Common myeloid progenitor, CD34-positive (primary cell): ENCODE measurements at regions not wholly inside any gene's neighbourhood (a gene's known extent, or its start where the extent isn't known, plus 50 kb on each side); places are given as distances from the start of the nearest gene placed in this dataset.
"Not testable (repeated sequence)": the region's sequence is repeated elsewhere in the genome, so short reads cannot be mapped to it uniquely, and the experiment has no call there.

Source experiments
- CTCF ChIA-PET: fragments of 350-600 bp; sonication (Branson Sonifier 250); formaldehyde crosslinking; loops from one replicate; lab custom pipeline; 2021; ENCODE audit warnings: antibody characterized with exemption; lab: Charles Lee
- POLR2A ChIA-PET: fragments of 350-600 bp; sonication (Branson Sonifier 250); formaldehyde crosslinking; loops from one replicate; lab custom pipeline; 2021; ENCODE audit warnings: antibody characterized with exemption; lab: Charles Lee
- DNase-seq, 3 donors: peaks; one replicate each; pipeline versions ENCODE4 v3.0.0 to v3.0.0-alpha.2; 2013
- H3K27ac ChIP-seq, 2 experiments: 1 replicate in 1 of 2; 2 replicates in 1 of 2; pipeline ENCODE4 v1.7.0; 2013; ENCODE audit warnings: inconsistent platforms in 2 of 2, low read length in 2 of 2, mild to moderate bottlenecking in 2 of 2, low read depth in 1 of 2, moderate library complexity in 1 of 2; ENCODE audit not compliant: severe bottlenecking in 2 of 2, insufficient read depth in 1 of 2, poor library complexity in 1 of 2
- H3K27me3 ChIP-seq, 5 experiments: replicated peaks in 2 of 5; 1 replicate in 3 of 5; 2 replicates in 2 of 5; pipeline versions ENCODE4 v1.6.1 to v1.7.0; 2013; ENCODE audit warnings: low read length in 4 of 5, mild to moderate bottlenecking in 2 of 5, moderate library complexity in 2 of 5, inconsistent platforms in 1 of 5; ENCODE audit not compliant: insufficient read depth in 5 of 5, control insufficient read depth in 4 of 5
- H3K36me3 ChIP-seq, 4 experiments: 1 replicate in 2 of 4; 2 replicates in 2 of 4; pipeline versions ENCODE4 v1.6.1 to v1.7.0; 2013; ENCODE audit warnings: low read length in 3 of 4, control low read depth in 1 of 4, mild to moderate bottlenecking in 1 of 4; ENCODE audit not compliant: control insufficient read depth in 4 of 4, insufficient read depth in 4 of 4
- H3K4me1 ChIP-seq, 4 experiments: 1 replicate in 3 of 4; 2 replicates in 1 of 4; pipeline versions ENCODE4 v1.6.1 to v1.7.1; 2013; ENCODE audit warnings: low read length in 3 of 4, mild to moderate bottlenecking in 3 of 4, control low read depth in 1 of 4, inconsistent platforms in 1 of 4, moderate library complexity in 1 of 4; ENCODE audit not compliant: control insufficient read depth in 4 of 4, insufficient read depth in 4 of 4; ENCODE audit errors: control extremely low read depth in 1 of 4
- H3K4me3 ChIP-seq, 7 experiments: 1 replicate in 4 of 7; 2 replicates in 3 of 7; pipeline versions ENCODE4 v1.5.1 to v1.7.0; 2013; ENCODE audit warnings: mild to moderate bottlenecking in 7 of 7, low read length in 6 of 7, moderate library complexity in 6 of 7, inconsistent platforms in 2 of 7, low read depth in 2 of 7, control low read depth in 1 of 7; ENCODE audit not compliant: insufficient read depth in 4 of 7, control insufficient read depth in 1 of 7; ENCODE audit errors: extremely low read depth in 1 of 7
- H3K9me3 ChIP-seq, 5 experiments: 1 replicate in 4 of 5; 2 replicates in 1 of 5; pipeline versions ENCODE4 v1.6.1 to v1.7.1; 2013; ENCODE audit warnings: low read length in 4 of 5, mild to moderate bottlenecking in 2 of 5, inconsistent platforms in 1 of 5, low read depth in 1 of 5, moderate library complexity in 1 of 5; ENCODE audit not compliant: control insufficient read depth in 4 of 5, insufficient read depth in 2 of 5; ENCODE audit errors: control extremely low read depth in 1 of 5
- WGBS: methylation state at CpG from one replicate; pipeline ENCODE4 v1.1.5; 2013; ENCODE audit not compliant: insufficient coverage; 5-methylcytosine and 5-hydroxymethylcytosine counted together

- H3K4me1 ChIP-seq, DNase-seq, H3K9me3 ChIP-seq, CTCF ChIA-PET, H3K27me3 ChIP-seq, POLR2A ChIA-PET, H3K4me3 ChIP-seq, H3K27ac ChIP-seq, H3K36me3 ChIP-seq: not testable (repeated sequence)
- WGBS, result 100% methylated on average over 1 of the region's 7 CpGs
Measured at GRCh38 chr18:25470756-25471524, 119.0 kb upstream of the ZNF521 start.

GRCh38 chr18:25470062-25470461, 118.1 kb upstream of the ZNF521 start:
- H3K9me3 ChIP-seq, result no peaks in the 10 kb centered on the region
- 81% methylated on average over 2 of the region's 7 CpGs for WGBS

DNA sequence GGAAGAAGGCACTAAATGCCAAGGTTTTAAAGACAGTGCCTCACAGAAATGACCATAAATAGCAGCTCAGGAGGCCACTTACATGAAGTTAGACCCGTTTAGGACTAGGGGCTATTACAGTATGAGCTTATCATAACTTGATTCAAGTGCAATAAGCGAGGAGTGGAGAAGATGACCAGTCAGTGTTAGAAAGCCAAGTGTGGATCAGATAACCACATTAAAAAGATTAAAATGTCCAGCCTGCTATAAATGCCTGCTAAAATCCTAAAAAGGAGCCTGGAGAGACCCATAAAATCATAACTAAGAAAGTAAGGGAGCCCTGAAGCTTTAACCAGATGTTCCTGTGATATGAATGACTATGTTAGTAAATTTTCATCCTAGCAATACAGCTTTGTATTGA, 117.5 kb upstream of the ZNF521 start:
- CTCF ChIA-PET, result no interaction called here

More at GRCh38 chr18:25470062-25470461, 118.1 kb upstream of the ZNF521 start:
- H3K27me3 ChIP-seq, result no peaks in the 10 kb centered on the region
- H3K27ac ChIP-seq, result no peak overlapping the region
- H3K4me3 ChIP-seq, result no peak overlapping the region
- H3K36me3 ChIP-seq, result no peaks in the 10 kb centered on the region
- ChIA-PET POLR2A (no interaction called here), CTCF (no interaction called here)
- DNase-seq, result no peak
- H3K4me1 ChIP-seq, result no peaks in the 10 kb centered on the region

GRCh38 chr18:25467226-25467987, 115.4 kb upstream of the ZNF521 start:
- ChIA-PET CTCF (interaction anchor here (1.0 kb wide), 1 partner anchor 24 kb away, joined by 3 read pairs; no protein-coding TSS in a partner anchor), POLR2A (no interaction called here)
- Histone ChIP-seq H3K4me1 (no peaks in the 10 kb centered on the region), H3K27me3 (no peaks in the 10 kb centered on the region), H3K9me3 (no peaks in the 10 kb centered on the region), H3K27ac (no peak overlapping the region), H3K36me3 (no peaks in the 10 kb centered on the region), H3K4me3 (no peak overlapping the region)
- WGBS, result 88% methylated on average over 6 of the region's 6 CpGs
- peak in 1 of 3 donors; percentile 3 for DNase-seq

More for the DNA sequence above, 117.5 kb upstream of the ZNF521 start:
- DNase-seq, result no peak
- Histone ChIP-seq H3K4me1 (no peaks in the 10 kb centered on the region), H3K27me3 (no peaks in the 10 kb centered on the region), H3K4me3 (no peak overlapping the region), H3K9me3 (no peaks in the 10 kb centered on the region), H3K27ac (no peak overlapping the region), H3K36me3 (no peaks in the 10 kb centered on the region)
- 93% methylated on average over 2 of the region's 2 CpGs for WGBS
- POLR2A ChIA-PET, result no interaction called here

- ChIA-PET CTCF (interaction anchor here (0.6 kb wide), 1 partner anchor 896 kb away, joined by 3 read pairs; no protein-coding TSS in a partner anchor), POLR2A (no interaction called here)
- no peak for DNase-seq
- 99% methylated on average over 9 of the region's 15 CpGs for WGBS
- no peaks in the 10 kb centered on the region for H3K27me3 ChIP-seq
- no peak overlapping the region for H3K27ac ChIP-seq
- no peaks in the 10 kb centered on the region for H3K9me3 ChIP-seq
- no peak overlapping the region for H3K4me3 ChIP-seq
- no peaks in the 10 kb centered on the region for H3K4me1 ChIP-seq
- no peaks in the 10 kb centered on the region for H3K36me3 ChIP-seq
Measured at GRCh38 chr18:25465152-25465732, 113.3 kb upstream of the ZNF521 start.

GRCh38 chr18:25464227-25464626, 112.3 kb upstream of the ZNF521 start:
- ChIA-PET POLR2A (no interaction called here), CTCF (no interaction called here)
- Histone ChIP-seq H3K9me3 (no peaks in the 10 kb centered on the region), H3K27me3 (no peaks in the 10 kb centered on the region), H3K27ac (no peak overlapping the region), H3K4me3 (no peak overlapping the region), H3K36me3 (no peaks in the 10 kb centered on the region), H3K4me1 (no peaks in the 10 kb centered on the region)
- no peak for DNase-seq

- Histone ChIP-seq H3K4me1 (no peaks in the 10 kb centered on the region), H3K36me3 (no peaks in the 10 kb centered on the region), H3K4me3 (no peak overlapping the region), H3K9me3 (no peaks in the 10 kb centered on the region), H3K27me3 (no peaks in the 10 kb centered on the region), H3K27ac (no peak overlapping the region)
- ChIA-PET POLR2A (no interaction called here), CTCF (no interaction called here)
- DNase-seq, result no peak
- WGBS, result 100% methylated on average over 2 of the region's 4 CpGs
Measured at GRCh38 chr18:25463726-25464125, 111.8 kb upstream of the ZNF521 start.
